PC-3 (cell line): ENCODE measurements at regions not wholly inside any gene's neighbourhood (a gene's known extent, or its start where the extent isn't known, plus 50 kb on each side); places are given as distances from the start of the nearest gene placed in this dataset.

ENCODE experiments used
- ATAC-seq: fragments of 200-7000 bp; cut with Tn5 transposase; 2 replicates; pipeline ENCODE4 v1.9.1; 2020; ENCODE audit warnings: mild to moderate bottlenecking, moderate library complexity
- BruUV-seq: library from RNA; stranded (reverse); fragments of 400-500 nt; replicated peaks from 2 replicates; lab custom pipeline; 2021; lab: Mats Ljungman, UMichigan
- CTCF ChIA-PET: fragments of 300-600 bp; sonication (Branson Sonifier 250); formaldehyde crosslinking; loops from one replicate; lab custom pipeline; 2022; ENCODE audit warnings: antibody characterized with exemption; lab: Charles Lee
- POLR2A ChIA-PET: fragments of 300-600 bp; sonication (Branson Sonifier 250); formaldehyde crosslinking; loops from one replicate; lab custom pipeline; 2022; ENCODE audit warnings: antibody characterized with exemption; ENCODE audit not compliant: unreplicated experiment; lab: Charles Lee
- DNase-seq: peaks from one replicate; pipeline ENCODE4 v3.0.0-alpha.2; 2015
- H2AFZ ChIP-seq: fragments of 300-600 bp; sonication (generic); 2 replicates; pipeline ENCODE4 v1.6.0; 2016; ENCODE audit warnings: antibody characterized with exemption, low read length
- H3F3A ChIP-seq: fragments of 300-600 bp; sonication (generic); one replicate; pipeline ENCODE4 v1.6.0; 2017; ENCODE audit warnings: antibody characterized with exemption, low read length, control low read depth, mild to moderate bottlenecking; ENCODE audit not compliant: unreplicated experiment
- H3K27ac ChIP-seq: fragments of 300-600 bp; sonication (generic); 2 replicates; pipeline ENCODE4 v1.5.1; 2016; ENCODE audit warnings: mild to moderate bottlenecking, low read length
- H3K27me3 ChIP-seq: fragments of 300-600 bp; sonication (generic); 2 replicates; pipeline ENCODE4 v1.6.1; 2016; ENCODE audit warnings: low read length, mixed read lengths
- H3K36me3 ChIP-seq: fragments of 300-600 bp; sonication (generic); 2 replicates; pipeline ENCODE4 v1.6.1; 2016; ENCODE audit warnings: low read depth, mixed run types, low read length, mixed read lengths
- H3K4me1 ChIP-seq: fragments of 300-600 bp; sonication (generic); 2 replicates; pipeline ENCODE4 v1.5.1; 2016; ENCODE audit warnings: low read length; ENCODE audit not compliant: insufficient read depth
- H3K4me2 ChIP-seq: fragments of 300-600 bp; sonication (generic); 2 replicates; pipeline ENCODE4 v1.6.0; 2016; ENCODE audit warnings: low read length
- H3K4me3 ChIP-seq: fragments of 300-600 bp; sonication (generic); 2 replicates; pipeline ENCODE4 v1.5.1; 2016; ENCODE audit warnings: mild to moderate bottlenecking, low read length, mixed read lengths
- H3K79me2 ChIP-seq: fragments of 300-600 bp; sonication (generic); 2 replicates; pipeline ENCODE4 v1.6.1; 2017; ENCODE audit warnings: low read length, mixed read lengths
- H3K9ac ChIP-seq: fragments of 300-600 bp; sonication (generic); 2 replicates; pipeline ENCODE4 v1.6.0; 2016; ENCODE audit warnings: mild to moderate bottlenecking, low read length
- H3K9me2 ChIP-seq: fragments of 300-600 bp; sonication (generic); replicated peaks from 2 replicates; pipeline ENCODE4 v1.6.1; 2016; ENCODE audit warnings: mixed run types, low read length, mixed read lengths
- H3K9me3 ChIP-seq: fragments of 300-600 bp; sonication (generic); 2 replicates; pipeline ENCODE4 v1.6.1; 2016; ENCODE audit warnings: low read length, mixed read lengths
- H4K20me1 ChIP-seq: fragments of 300-600 bp; sonication (generic); 2 replicates; pipeline ENCODE4 v1.6.1; 2016; ENCODE audit warnings: low read length, mixed read lengths
- EZH2 ChIP-seq: fragments of 300-600 bp; sonication (generic); IDR thresholded peaks from one replicate; pipeline ENCODE4 v1.6.1; 2017; ENCODE audit warnings: antibody characterized with exemption, mild to moderate bottlenecking, low read length; ENCODE audit not compliant: unreplicated experiment
- EZH2phosphoT487 ChIP-seq: fragments of 300-600 bp; sonication (generic); IDR thresholded peaks from 2 replicates; pipeline ENCODE4 v1.6.1; 2018; ENCODE audit warnings: mild to moderate bottlenecking, antibody characterized with exemption, low read length, borderline replicate concordance
- intact Hi-C: fragments of 100-400 bp; cut with micrococcal nuclease; formaldehyde crosslinking; loops from 2 replicates; pipeline ENCODE4 v1.9.0; 2023
- TF ChIP-seq, protein P1 (sequence below): fragments of 300-600 bp; sonication (generic); conservative IDR thresholded peaks from 2 replicates; pipeline ENCODE4 v1.5.1; 2017; ENCODE audit warnings: antibody characterized with exemption, low read depth, mild to moderate bottlenecking, low read length

DNA sequence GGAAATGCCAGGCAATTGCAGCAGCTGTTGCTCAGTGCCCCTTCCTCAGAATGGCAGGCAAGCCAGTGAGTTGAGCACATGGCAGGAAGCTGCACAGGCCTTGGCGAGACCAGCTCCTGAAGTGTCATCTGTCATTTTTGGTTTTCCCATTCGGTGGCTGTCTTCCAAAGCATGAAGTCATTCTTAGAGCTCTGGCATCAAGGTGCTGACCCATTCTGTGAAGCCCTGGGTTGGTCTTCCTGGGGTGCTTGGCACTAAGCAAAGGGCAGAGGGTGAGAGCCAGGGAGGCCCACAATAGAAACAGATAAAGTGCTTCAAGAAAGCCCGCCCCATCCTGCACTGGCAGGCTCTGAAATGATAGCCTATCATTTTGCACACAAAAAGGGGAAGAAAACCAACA is 150.5 kb downstream of the VAPA start:
- H4K20me1 ChIP-seq = no peaks in the 10 kb centered on the region
- H3K9ac ChIP-seq = no peak overlapping the region
- no peak overlapping the region for H3K4me2 ChIP-seq
- no peaks in the 10 kb centered on the region for H3K79me2 ChIP-seq
- H3K9me2 ChIP-seq = no peaks in the 10 kb centered on the region
- H3K27ac ChIP-seq = no peak overlapping the region
- POLR2A ChIA-PET = no interaction called here
- TF ChIP-seq EZH2 (no peak), EZH2phosphoT487 (no peak)
- TF ChIP-seq, protein P1, sequence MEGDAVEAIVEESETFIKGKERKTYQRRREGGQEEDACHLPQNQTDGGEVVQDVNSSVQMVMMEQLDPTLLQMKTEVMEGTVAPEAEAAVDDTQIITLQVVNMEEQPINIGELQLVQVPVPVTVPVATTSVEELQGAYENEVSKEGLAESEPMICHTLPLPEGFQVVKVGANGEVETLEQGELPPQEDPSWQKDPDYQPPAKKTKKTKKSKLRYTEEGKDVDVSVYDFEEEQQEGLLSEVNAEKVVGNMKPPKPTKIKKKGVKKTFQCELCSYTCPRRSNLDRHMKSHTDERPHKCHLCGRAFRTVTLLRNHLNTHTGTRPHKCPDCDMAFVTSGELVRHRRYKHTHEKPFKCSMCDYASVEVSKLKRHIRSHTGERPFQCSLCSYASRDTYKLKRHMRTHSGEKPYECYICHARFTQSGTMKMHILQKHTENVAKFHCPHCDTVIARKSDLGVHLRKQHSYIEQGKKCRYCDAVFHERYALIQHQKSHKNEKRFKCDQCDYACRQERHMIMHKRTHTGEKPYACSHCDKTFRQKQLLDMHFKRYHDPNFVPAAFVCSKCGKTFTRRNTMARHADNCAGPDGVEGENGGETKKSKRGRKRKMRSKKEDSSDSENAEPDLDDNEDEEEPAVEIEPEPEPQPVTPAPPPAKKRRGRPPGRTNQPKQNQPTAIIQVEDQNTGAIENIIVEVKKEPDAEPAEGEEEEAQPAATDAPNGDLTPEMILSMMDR = no peak
- peaks cover 45% of the 10 kb centered on the region for H3K27me3 ChIP-seq
- no peak for DNase-seq
- intact Hi-C loops = no loop called here
- no peaks in the 10 kb centered on the region for H3K4me1 ChIP-seq
- no peaks in the 10 kb centered on the region for H3K9me3 ChIP-seq
- no peaks in the 10 kb centered on the region for H3K36me3 ChIP-seq
- H2AFZ ChIP-seq = no peak overlapping the region
- CTCF ChIA-PET = no interaction called here
- no peak for ATAC-seq
- H3K4me3 ChIP-seq = no peak overlapping the region
- no peaks in the 10 kb centered on the region for H3F3A ChIP-seq
- BruUV-seq = no TSS peak

DNA sequence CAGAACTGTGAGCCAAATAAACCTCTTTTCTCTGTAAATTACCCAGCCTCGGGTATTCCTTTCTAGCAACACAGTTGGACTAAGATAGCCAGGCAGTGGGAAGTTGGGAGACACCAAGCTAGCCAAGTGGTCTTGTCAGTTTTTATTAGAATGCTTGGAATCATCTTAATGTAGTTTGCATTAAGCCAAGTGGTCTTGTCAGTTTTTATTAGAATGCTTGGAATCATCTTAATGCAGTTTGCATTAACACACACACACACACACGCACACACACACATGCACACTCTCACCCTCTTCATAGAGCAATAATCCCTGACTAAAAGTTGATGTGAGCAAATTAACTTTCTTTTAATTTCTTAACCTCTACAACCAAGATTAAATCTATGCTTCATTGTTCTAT is 151.5 kb downstream of the VAPA start:
- no peak for ATAC-seq
- H3K27ac ChIP-seq = no peak overlapping the region
- intact Hi-C loops = no loop called here
- POLR2A ChIA-PET = no interaction called here
- no peaks in the 10 kb centered on the region for H3K9me3 ChIP-seq
- H3K9me2 ChIP-seq = no peaks in the 10 kb centered on the region
- CTCF ChIA-PET = no interaction called here
- no peaks in the 10 kb centered on the region for H3K36me3 ChIP-seq
- no TSS peak for BruUV-seq
- no peaks in the 10 kb centered on the region for H3K79me2 ChIP-seq
- H4K20me1 ChIP-seq = no peaks in the 10 kb centered on the region
- peaks cover 45% of the 10 kb centered on the region for H3K27me3 ChIP-seq
- H3K9ac ChIP-seq = no peak overlapping the region
- DNase-seq = no peak
- H3K4me2 ChIP-seq = no peak overlapping the region
- H3F3A ChIP-seq = no peaks in the 10 kb centered on the region
- H3K4me3 ChIP-seq = no peak overlapping the region
- TF ChIP-seq EZH2phosphoT487 (no peak), EZH2 (no peak)
- TF ChIP-seq, protein P1 = no peak
- H2AFZ ChIP-seq = no peak overlapping the region
- no peaks in the 10 kb centered on the region for H3K4me1 ChIP-seq

DNA sequence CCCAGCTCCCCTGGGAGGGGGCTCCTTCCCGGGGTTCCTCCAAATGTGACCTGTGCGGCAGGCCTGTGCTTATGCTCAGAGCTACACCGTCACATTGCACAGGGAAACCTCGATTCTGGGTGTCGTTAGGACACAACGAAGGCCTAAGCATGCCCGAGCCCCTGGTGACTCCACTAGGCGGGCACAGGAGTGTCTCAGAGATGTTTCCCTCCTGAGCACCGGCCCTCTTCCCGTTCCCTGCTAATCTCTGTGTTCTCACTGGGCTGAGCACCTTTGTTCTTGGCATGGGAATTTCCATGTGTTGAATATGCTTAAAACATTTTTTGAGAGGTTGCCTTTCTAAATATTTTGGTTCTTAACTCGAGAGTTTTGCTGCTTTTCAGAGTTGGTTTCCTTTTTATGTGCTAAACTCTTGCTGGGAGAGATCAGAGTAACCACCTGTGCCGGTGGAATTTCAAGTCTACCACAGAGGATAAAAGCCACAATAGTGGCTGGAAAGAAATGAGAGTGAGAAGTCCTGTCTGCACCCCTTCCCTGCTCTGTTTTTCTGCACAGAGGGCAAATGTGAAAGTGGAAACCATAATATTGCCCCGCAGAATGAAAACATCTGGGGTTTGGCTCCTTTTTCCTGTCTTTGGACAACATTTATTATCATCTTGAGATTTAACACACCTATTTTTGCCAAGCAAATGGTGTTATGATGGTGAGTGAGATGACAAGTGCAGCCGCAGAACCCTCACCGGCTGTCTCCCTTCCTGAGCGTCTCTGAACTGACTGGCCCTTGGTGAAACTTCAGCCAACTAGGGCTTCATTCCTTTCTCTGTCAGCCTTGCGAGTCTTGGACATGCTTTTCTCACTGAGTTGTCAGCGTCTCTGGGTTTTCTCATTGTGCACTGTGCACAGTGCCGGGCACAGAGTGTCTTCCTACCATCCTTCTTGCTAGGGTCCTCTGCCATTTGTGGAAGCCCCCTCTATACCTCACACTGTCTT is 154.1 kb downstream of the VAPA start:
- H2AFZ ChIP-seq = no peak overlapping the region
- no peak overlapping the region for H3K27ac ChIP-seq
- no peaks in the 10 kb centered on the region for H3K9me3 ChIP-seq
- ChIA-PET CTCF (no interaction called here), POLR2A (no interaction called here)
- no peaks in the 10 kb centered on the region for H3K79me2 ChIP-seq
- no peaks in the 10 kb centered on the region for H3K36me3 ChIP-seq
- no peak overlapping the region for H3K4me2 ChIP-seq
- peaks cover 40% of the 10 kb centered on the region for H3K27me3 ChIP-seq
- H3K9me2 ChIP-seq = no peaks in the 10 kb centered on the region
- BruUV-seq = no TSS peak
- no peaks in the 10 kb centered on the region for H3F3A ChIP-seq
- H4K20me1 ChIP-seq = no peaks in the 10 kb centered on the region
- no peak overlapping the region for H3K4me3 ChIP-seq
- no peak for ATAC-seq
- intact Hi-C loops = no loop called here
- TF ChIP-seq, protein P1 = no peak
- TF ChIP-seq EZH2 (no peak), EZH2phosphoT487 (no peak)
- no peak overlapping the region for H3K9ac ChIP-seq
- H3K4me1 ChIP-seq = peaks cover 11% of the 10 kb centered on the region
- DNase-seq = no peak
